K562 (cell line): ENCODE measurements at regions not wholly inside any gene's neighbourhood (a gene's known extent, or its start where the extent isn't known, plus 50 kb on each side); places are given as distances from the start of the nearest gene placed in this dataset.

Experiments used
- ATAC-seq: fragments of 200-7000 bp; cut with Tn5 transposase; 3 replicates; pipeline ENCODE4 v1.9.1; 2020; ENCODE audit warnings: moderate library complexity
- BruUV-seq: library from RNA; stranded (reverse); fragments of 400-500 nt; replicated peaks from 2 replicates; lab custom pipeline; 2021; lab: Mats Ljungman, UMichigan
- CTCF ChIA-PET: fragments of 300-600 bp; formaldehyde crosslinking; extraction: SDS; loops from one replicate; lab custom pipeline; 2021; ENCODE audit warnings: low intra/inter-chr PET ratio; lab: Yijun Ruan, JAX
- POLR2A ChIA-PET: fragments of 300-600, 350-650 bp; sonication (Branson Sonifier 250); formaldehyde crosslinking; extraction: SDS; loops from one replicate; lab custom pipeline; 2021; ENCODE audit warnings: antibody characterized with exemption, inconsistent platforms; lab: Yijun Ruan, JAX
- DNase-seq, 4 experiments: peaks; one replicate each; pipeline versions ENCODE4 v3.0.0 to v3.0.0-alpha.2; 2011 to 2018; ENCODE audit warnings: low spot score in 3 of 4, mixed read lengths in 3 of 4; ENCODE audit errors: extremely low read depth in 1 of 4
- FAIRE-seq: peaks from 2 replicates; lab custom pipeline; 2011; peaks lifted over from hg19 to GRCh38; lab: Jason Lieb, UNC
- H2AFZ ChIP-seq: 2 replicates; pipeline ENCODE4 v1.6.0; 2011; ENCODE audit warnings: low read depth, low read length, control low read depth, inconsistent platforms
- H3K27ac ChIP-seq: fragments of 200-600 bp; 3 replicates; pipeline ENCODE4 v1.8.0; 2011; ENCODE audit warnings: low read depth, mild to moderate bottlenecking, control low read depth, inconsistent platforms, low read length, moderate library complexity, mixed read lengths; ENCODE audit errors: extremely low read depth
- H3K27me3 ChIP-seq, 2 experiments: fragments of 300-600 bp in 1 of 2; 2 replicates in 1 of 2; 3 replicates in 1 of 2; pipeline versions ENCODE4 v1.6.0 to v1.8.0; 2011; ENCODE audit warnings: inconsistent platforms in 2 of 2, low read length in 2 of 2, mild to moderate bottlenecking in 1 of 2, mixed read lengths in 1 of 2, moderate library complexity in 1 of 2; ENCODE audit not compliant: control insufficient read depth in 2 of 2, insufficient read depth in 2 of 2
- H3K36me3 ChIP-seq: fragments of 300-600 bp; 3 replicates; pipeline ENCODE4 v1.8.0; 2011; ENCODE audit warnings: mild to moderate bottlenecking, low read length, inconsistent platforms; ENCODE audit not compliant: control insufficient read depth, insufficient read depth
- H3K4me1 ChIP-seq, 2 experiments: fragments of 200-600 bp in 1 of 2; replicated peaks in 1 of 2; 2 replicates in 1 of 2; 3 replicates in 1 of 2; pipeline versions ENCODE4 v1.5.1 to v1.8.0; 2011; ENCODE audit warnings: inconsistent platforms in 2 of 2, low read length in 2 of 2, mild to moderate bottlenecking in 1 of 2, mixed read lengths in 1 of 2, moderate library complexity in 1 of 2; ENCODE audit not compliant: control insufficient read depth in 2 of 2, insufficient read depth in 2 of 2
- H3K4me2 ChIP-seq: 2 replicates; pipeline ENCODE4 v1.6.1; 2011; ENCODE audit warnings: low read length, control low read depth, inconsistent platforms, mixed read lengths; ENCODE audit not compliant: insufficient read depth
- H3K4me3 ChIP-seq: fragments of 200-600 bp; sonication (generic), shearing (Covaris generic); 2 replicates; pipeline ENCODE4 v1.5.1; 2016; ENCODE audit warnings: control low read depth, inconsistent platforms
- H3K79me2 ChIP-seq: fragments of 200-600 bp; 3 replicates; pipeline ENCODE4 v1.8.0; 2011; ENCODE audit warnings: low read length, inconsistent platforms; ENCODE audit not compliant: control insufficient read depth, insufficient read depth
- H3K9ac ChIP-seq, 2 experiments: 2 replicates each; pipeline versions ENCODE4 v1.6.0 to v1.6.1; 2011; ENCODE audit warnings: low read depth in 2 of 2, low read length in 2 of 2, control low read depth in 1 of 2, inconsistent platforms in 1 of 2, mild to moderate bottlenecking in 1 of 2, mixed read lengths in 1 of 2; ENCODE audit not compliant: insufficient read depth in 1 of 2
- H3K9me1 ChIP-seq: one replicate; pipeline ENCODE4 v1.6.0; 2011; ENCODE audit warnings: inconsistent platforms, mild to moderate bottlenecking, low read length, moderate library complexity; ENCODE audit not compliant: control insufficient read depth, insufficient read depth
- H3K9me3 ChIP-seq: replicated peaks from 2 replicates; pipeline ENCODE4 v1.5.1; 2011; ENCODE audit warnings: low read depth, low read length, inconsistent platforms; ENCODE audit not compliant: control insufficient read depth, insufficient read depth
- H4K20me1 ChIP-seq: replicated peaks from 2 replicates; pipeline ENCODE4 v1.6.1; 2011; ENCODE audit warnings: low read length, inconsistent platforms, mixed read lengths; ENCODE audit not compliant: control insufficient read depth, insufficient read depth
- ARHGAP35 ChIP-seq: fragments of 450-650 bp; IDR thresholded peaks from 2 replicates; pipeline ENCODE4 v1.6.1; 2018; ENCODE audit not compliant: partially characterized antibody
- CTCFL ChIP-seq: IDR thresholded peaks from 2 replicates; pipeline ENCODE4 v1.6.1; 2011; ENCODE audit warnings: borderline replicate concordance, low read depth, mild to moderate bottlenecking, moderate library complexity, low read length; ENCODE audit not compliant: insufficient read depth, poor library complexity, severe bottlenecking
- IRF1 ChIP-seq: sonication (generic); formaldehyde crosslinking; IDR thresholded peaks from 2 replicates; pipeline ENCODE4 v1.8.0; 2022; ENCODE audit warnings: missing genetic modification reagents, mild to moderate bottlenecking, borderline replicate concordance
- WGBS: fragments of 100-300 bp; shearing (Covaris generic); methylation state at CpG from one replicate; pipeline ENCODE4 v1.1.6; 2016; ENCODE audit warnings: low coverage, mixed read lengths; ENCODE audit not compliant: insufficient coverage; ENCODE audit errors: missing lambda C conversion rate; 5-methylcytosine and 5-hydroxymethylcytosine counted together
- in situ Hi-C: fragments of 300-500 bp; cut with MboI; formaldehyde crosslinking; loops from 4 replicates; pipeline ENCODE4 v1.15.0; 2018; ENCODE audit warnings: inconsistent platforms, mixed read lengths
- intact Hi-C: fragments of 100-400 bp; cut with micrococcal nuclease; formaldehyde crosslinking; loops from 2 replicates; pipeline ENCODE4 v1.14.2; 2022

GRCh38 chr4:181776264-181777054 lies 466.7 kb upstream of the TENM3 start:
- ATAC-seq (no peak), FAIRE-seq (no peak), DNase-seq (no peak)
- Histone ChIP-seq H3K27me3 (no peaks in the 10 kb centered on the region), H3K9ac (no peak overlapping the region), H3K36me3 (no peaks in the 10 kb centered on the region), H3K4me2 (no peak overlapping the region), H4K20me1 (no peaks in the 10 kb centered on the region), H3K9me3 (no peaks in the 10 kb centered on the region; the same call in 1 of the 2 replicates), H3K9me1 (no peaks in the 10 kb centered on the region), H3K79me2 (no peaks in the 10 kb centered on the region), H2AFZ (no peak overlapping the region), H3K4me3 (no peak overlapping the region), H3K4me1 (no peaks in the 10 kb centered on the region), H3K27ac (no peak overlapping the region)
- intact Hi-C loops (no loop called here), in situ Hi-C loops (no loop called here)
- POLR2A ChIA-PET = no interaction called here
- BruUV-seq = no TSS peak
- TF ChIP-seq CTCFL (no peak), IRF1 (no peak), ARHGAP35 (no peak)
- under 1% methylated on average over 5 of the region's 5 CpGs for WGBS
- CTCF ChIA-PET = no interaction called here
